ENCODE measurements at regions not wholly inside any gene's neighbourhood (a gene's known extent, or its start where the extent isn't known, plus 50 kb on each side); places are given as distances from the start of the nearest gene placed in this dataset.

- TF ChIP-seq, protein P1, sequence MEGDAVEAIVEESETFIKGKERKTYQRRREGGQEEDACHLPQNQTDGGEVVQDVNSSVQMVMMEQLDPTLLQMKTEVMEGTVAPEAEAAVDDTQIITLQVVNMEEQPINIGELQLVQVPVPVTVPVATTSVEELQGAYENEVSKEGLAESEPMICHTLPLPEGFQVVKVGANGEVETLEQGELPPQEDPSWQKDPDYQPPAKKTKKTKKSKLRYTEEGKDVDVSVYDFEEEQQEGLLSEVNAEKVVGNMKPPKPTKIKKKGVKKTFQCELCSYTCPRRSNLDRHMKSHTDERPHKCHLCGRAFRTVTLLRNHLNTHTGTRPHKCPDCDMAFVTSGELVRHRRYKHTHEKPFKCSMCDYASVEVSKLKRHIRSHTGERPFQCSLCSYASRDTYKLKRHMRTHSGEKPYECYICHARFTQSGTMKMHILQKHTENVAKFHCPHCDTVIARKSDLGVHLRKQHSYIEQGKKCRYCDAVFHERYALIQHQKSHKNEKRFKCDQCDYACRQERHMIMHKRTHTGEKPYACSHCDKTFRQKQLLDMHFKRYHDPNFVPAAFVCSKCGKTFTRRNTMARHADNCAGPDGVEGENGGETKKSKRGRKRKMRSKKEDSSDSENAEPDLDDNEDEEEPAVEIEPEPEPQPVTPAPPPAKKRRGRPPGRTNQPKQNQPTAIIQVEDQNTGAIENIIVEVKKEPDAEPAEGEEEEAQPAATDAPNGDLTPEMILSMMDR (IDR thresholded peaks at IDR 0.05), result no peak
- Histone ChIP-seq H3K9me3 (no peaks in the 10 kb centered on the region), H3K27me3 (replicated peaks; ENCODE audit: insufficient read depth) (no peaks in the 10 kb centered on the region), H3K4me3 (no peak overlapping the region), H3K4me1 (ENCODE audit: control insufficient read depth in 1 of 2, low read depth in 2 of 2) (no peaks in the 10 kb centered on the region), H3K36me3 (no peaks in the 10 kb centered on the region), H3K27ac (no peak overlapping the region)
- ATAC-seq (ENCODE audit: insufficient number of reproducible peaks, low FRiP score, low read depth) (no peak), DNase-seq (ENCODE audit: low spot score) (no peak)
Measured at GRCh38 chr12:115230606-115231005, 546.6 kb upstream of the TBX3 start.

GRCh38 chr12:115229517-115229916 lies 545.5 kb upstream of the TBX3 start:
- ATAC-seq (ENCODE audit: insufficient number of reproducible peaks, low FRiP score, low read depth) (no peak), DNase-seq (ENCODE audit: low spot score) (no peak)
- TF ChIP-seq, protein P1 (IDR thresholded peaks at IDR 0.05), result no peak
- Histone ChIP-seq H3K9me3 (no peaks in the 10 kb centered on the region), H3K4me3 (no peak overlapping the region), H3K27me3 (replicated peaks; ENCODE audit: insufficient read depth) (no peaks in the 10 kb centered on the region), H3K4me1 (ENCODE audit: control insufficient read depth in 1 of 2, low read depth in 2 of 2) (no peaks in the 10 kb centered on the region), H3K27ac (no peak overlapping the region), H3K36me3 (no peaks in the 10 kb centered on the region)

GRCh38 chr12:115228434-115228833 lies 544.5 kb upstream of the TBX3 start:
- Histone ChIP-seq H3K4me3 (no peak overlapping the region), H3K9me3 (no peaks in the 10 kb centered on the region), H3K36me3 (no peaks in the 10 kb centered on the region), H3K4me1 (ENCODE audit: control insufficient read depth in 1 of 2, low read depth in 2 of 2) (no peaks in the 10 kb centered on the region), H3K27me3 (replicated peaks; ENCODE audit: insufficient read depth) (no peaks in the 10 kb centered on the region), H3K27ac (no peak overlapping the region)
- TF ChIP-seq, protein P1 (IDR thresholded peaks at IDR 0.05), result no peak
- DNase-seq (ENCODE audit: low spot score) (no peak), ATAC-seq (ENCODE audit: insufficient number of reproducible peaks, low FRiP score, low read depth) (no peak)

DNA sequence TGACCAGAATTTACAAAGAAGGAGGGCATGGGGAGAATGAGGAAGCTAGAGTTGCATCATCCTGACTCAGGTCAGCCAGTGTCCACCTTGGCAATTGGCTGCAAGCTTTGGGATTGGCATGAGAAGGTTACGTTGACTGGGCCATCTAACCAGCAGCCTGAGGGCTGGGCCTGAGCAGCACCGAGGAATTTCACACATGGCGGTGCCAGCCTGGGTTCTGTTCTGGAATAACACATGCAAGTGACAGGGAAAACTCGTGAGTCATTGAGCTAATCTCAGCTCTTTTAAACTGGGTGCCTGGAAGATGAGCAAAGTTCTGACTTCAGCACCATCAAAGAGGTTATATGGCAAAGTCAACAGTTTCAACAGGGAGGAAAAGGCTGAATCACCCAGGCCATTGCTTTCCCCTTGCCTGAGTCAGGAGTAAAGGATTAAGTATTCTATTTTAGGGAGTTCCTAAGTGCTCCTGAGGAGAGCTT lies 543.2 kb upstream of the TBX3 start:
- Histone ChIP-seq H3K4me3 (no peak overlapping the region), H3K4me1 (ENCODE audit: control insufficient read depth in 1 of 2, low read depth in 2 of 2) (no peaks in the 10 kb centered on the region), H3K27ac (no peak overlapping the region), H3K27me3 (replicated peaks; ENCODE audit: insufficient read depth) (no peaks in the 10 kb centered on the region), H3K9me3 (no peaks in the 10 kb centered on the region), H3K36me3 (no peaks in the 10 kb centered on the region)
- ATAC-seq (ENCODE audit: insufficient number of reproducible peaks, low FRiP score, low read depth) (no peak), DNase-seq (ENCODE audit: low spot score) (no peak)
- TF ChIP-seq, protein P1 (IDR thresholded peaks at IDR 0.05), result no peak

GRCh38 chr12:115225845-115226244 lies 541.9 kb upstream of the TBX3 start:
- Histone ChIP-seq H3K27ac (no peak overlapping the region), H3K9me3 (no peaks in the 10 kb centered on the region), H3K4me3 (no peak overlapping the region), H3K4me1 (ENCODE audit: control insufficient read depth in 1 of 2, low read depth in 2 of 2) (no peaks in the 10 kb centered on the region), H3K27me3 (replicated peaks; ENCODE audit: insufficient read depth) (no peaks in the 10 kb centered on the region), H3K36me3 (no peaks in the 10 kb centered on the region)
- TF ChIP-seq, protein P1 (IDR thresholded peaks at IDR 0.05), result no peak
- DNase-seq (ENCODE audit: low spot score) (no peak), ATAC-seq (ENCODE audit: insufficient number of reproducible peaks, low FRiP score, low read depth) (no peak)

Measured in thoracic aorta (tissue), 2 donors.